ENCODE measurements at regions not wholly inside any gene's neighbourhood (a gene's known extent, or its start where the extent isn't known, plus 50 kb on each side); places are given as distances from the start of the nearest gene placed in this dataset.

- H3K9me3 ChIP-seq (ENCODE audit: control insufficient read depth, low read depth, low read length), result no peaks in the 10 kb centered on the region
- H3K27ac ChIP-seq (ENCODE audit: control insufficient read depth, insufficient read depth, low read length), result no peak overlapping the region
- H3K4me1 ChIP-seq (ENCODE audit: control insufficient read depth, extremely low read depth, insufficient read depth, low read length), result no peaks in the 10 kb centered on the region
- TF ChIP-seq EZH2 (IDR thresholded peaks at IDR 0.05; ENCODE audit: low read length) (no peak), CTCF (optimal IDR thresholded peaks at IDR 0.05 in 1 of 3, IDR thresholded peaks at IDR 0.05 in 1 of 3, conservative IDR thresholded peaks at IDR 0.05 in 1 of 3; ENCODE audit: extremely low read depth in 1 of 3, insufficient read depth in 2 of 3, low read length in 3 of 3) (no peak)
- no peak overlapping the region for H2AFZ ChIP-seq (ENCODE audit: control insufficient read depth, low read length)
- no peak overlapping the region for H3K9ac ChIP-seq (ENCODE audit: control insufficient read depth, extremely low read depth, insufficient read depth, low read length)
- no peak overlapping the region for H3K4me3 ChIP-seq (ENCODE audit: control insufficient read depth in 2 of 3, extremely low read depth in 1 of 3, insufficient read depth in 2 of 3, low read depth in 1 of 3, low read length in 3 of 3)
- peaks cover 67% of the 10 kb centered on the region for H3K27me3 ChIP-seq (ENCODE audit: control insufficient read depth, extremely low read depth, insufficient read depth, low read length)
- H3K79me2 ChIP-seq (ENCODE audit: control insufficient read depth, insufficient read depth, low read length), result no peaks in the 10 kb centered on the region
- DNase-seq (ENCODE audit: low read depth, low spot score), result no peak
- no peaks in the 10 kb centered on the region for H3K36me3 ChIP-seq (ENCODE audit: control insufficient read depth in 2 of 2, extremely low read depth in 1 of 2, insufficient read depth in 2 of 2, low read length in 2 of 2)
- no peak overlapping the region for H3K4me2 ChIP-seq (ENCODE audit: control insufficient read depth, extremely low read depth, insufficient read depth, low read depth, low read length)
- no peaks in the 10 kb centered on the region for H4K20me1 ChIP-seq (ENCODE audit: control insufficient read depth, extremely low read depth, insufficient read depth, low read length)
- dilution Hi-C loops (cut with MboI; ENCODE audit: extremely low pct_ligation_motif_present, low sequenced_read_pairs), result no loop called here
- H3K9me1 ChIP-seq (ENCODE audit: control insufficient read depth, extremely low read depth, insufficient read depth, low read length), result no peaks in the 10 kb centered on the region
- FAIRE-seq, result no peak
Measured at GRCh38 chr20:58162986-58163385, 65.5 kb downstream of the ANKRD60 start.

GRCh38 chr20:58161192-58161591 lies 67.3 kb downstream of the ANKRD60 start:
- Histone ChIP-seq H3K9me3 (ENCODE audit: control insufficient read depth, low read depth, low read length) (no peaks in the 10 kb centered on the region), H3K4me2 (ENCODE audit: control insufficient read depth, extremely low read depth, insufficient read depth, low read depth, low read length) (no peak overlapping the region), H3K4me3 (ENCODE audit: control insufficient read depth in 2 of 3, extremely low read depth in 1 of 3, insufficient read depth in 2 of 3, low read depth in 1 of 3, low read length in 3 of 3) (no peak overlapping the region), H3K79me2 (ENCODE audit: control insufficient read depth, insufficient read depth, low read length) (no peaks in the 10 kb centered on the region), H3K27ac (ENCODE audit: control insufficient read depth, insufficient read depth, low read length) (no peak overlapping the region), H3K27me3 (ENCODE audit: control insufficient read depth, extremely low read depth, insufficient read depth, low read length) (peaks cover 59% of the 10 kb centered on the region), H3K4me1 (ENCODE audit: control insufficient read depth, extremely low read depth, insufficient read depth, low read length) (no peaks in the 10 kb centered on the region), H3K9me1 (ENCODE audit: control insufficient read depth, extremely low read depth, insufficient read depth, low read length) (no peaks in the 10 kb centered on the region), H2AFZ (ENCODE audit: control insufficient read depth, low read length) (no peak overlapping the region), H3K9ac (ENCODE audit: control insufficient read depth, extremely low read depth, insufficient read depth, low read length) (no peak overlapping the region), H4K20me1 (ENCODE audit: control insufficient read depth, extremely low read depth, insufficient read depth, low read length) (no peaks in the 10 kb centered on the region), H3K36me3 (ENCODE audit: control insufficient read depth in 2 of 2, extremely low read depth in 1 of 2, insufficient read depth in 2 of 2, low read length in 2 of 2) (no peaks in the 10 kb centered on the region)
- no peak for TF ChIP-seq EZH2 (IDR thresholded peaks at IDR 0.05; ENCODE audit: low read length)
- TF ChIP-seq CTCF (optimal IDR thresholded peaks at IDR 0.05 in 1 of 3, IDR thresholded peaks at IDR 0.05 in 1 of 3, conservative IDR thresholded peaks at IDR 0.05 in 1 of 3; ENCODE audit: extremely low read depth in 1 of 3, insufficient read depth in 2 of 3, low read length in 3 of 3), result no peak
- FAIRE-seq, result no peak
- dilution Hi-C loops (cut with MboI; ENCODE audit: extremely low pct_ligation_motif_present, low sequenced_read_pairs), result no loop called here
- no peak for DNase-seq (ENCODE audit: low read depth, low spot score)
